Right atrium auricular region (tissue), 2 donors: ENCODE measurements at regions not wholly inside any gene's neighbourhood (a gene's known extent, or its start where the extent isn't known, plus 50 kb on each side); places are given as distances from the start of the nearest gene placed in this dataset.

Experiments
- DNase-seq: peaks from one replicate; pipeline ENCODE4 v3.0.0-alpha.2; 2019; ENCODE audit warnings: low spot score
- H3K27ac ChIP-seq, 2 donors: fragments of 200-600 bp; sonication (generic); 1 replicate in 1 of 2; 2 replicates in 1 of 2; pipeline ENCODE4 v1.5.1; 2016 to 2019
- H3K27me3 ChIP-seq, 2 donors: fragments of 200-600 bp; sonication (generic); one replicate each; pipeline versions ENCODE4 v1.5.1 to v1.6.0; 2017 to 2019
- H3K36me3 ChIP-seq: fragments of 200-600 bp; sonication (generic); one replicate; pipeline ENCODE4 v1.5.1; 2016
- H3K4me1 ChIP-seq, 2 donors: fragments of 200-600 bp; sonication (generic); one replicate each; pipeline versions ENCODE4 v1.5.1 to v1.6.0; 2017 to 2019
- H3K4me3 ChIP-seq, 2 donors: fragments of 200-600 bp; sonication (generic); 1 replicate in 1 of 2; 2 replicates in 1 of 2; pipeline ENCODE4 v1.5.1; 2017 to 2019; ENCODE audit warnings: mild to moderate bottlenecking in 1 of 2, moderate library complexity in 1 of 2
- H3K9me3 ChIP-seq, 2 donors: fragments of 200-600 bp; sonication (generic); one replicate each; pipeline ENCODE4 v1.5.1; 2019
- TF ChIP-seq, protein P1 (sequence below), 2 donors: fragments of 200-600 bp; sonication (generic); IDR thresholded peaks; one replicate each; pipeline ENCODE4 v1.5.1; 2019; ENCODE audit warnings: antibody characterized with exemption in 2 of 2

DNA sequence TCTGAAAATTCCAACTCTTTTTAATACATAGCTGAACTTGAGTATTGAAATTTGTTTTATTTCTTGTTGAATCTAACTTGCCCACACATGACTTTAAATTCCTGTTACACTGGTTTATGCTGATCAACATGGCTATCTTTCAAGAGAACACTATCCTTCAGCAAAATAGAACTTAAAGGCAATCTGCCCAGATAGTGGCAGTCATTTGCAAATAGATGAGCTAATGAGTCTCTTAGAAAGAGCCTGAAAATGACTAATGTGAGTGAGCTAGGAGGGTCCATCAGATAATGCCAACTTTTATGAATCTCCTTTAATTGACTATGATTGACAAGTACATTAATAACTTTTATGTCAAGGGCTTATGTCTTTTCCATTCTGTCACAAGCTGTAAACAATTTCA, 1360.8 kb upstream of the C9orf72 start:
- H3K36me3 ChIP-seq = no peaks in the 10 kb centered on the region
- H3K4me1 ChIP-seq = no peaks in the 10 kb centered on the region
- TF ChIP-seq, protein P1, sequence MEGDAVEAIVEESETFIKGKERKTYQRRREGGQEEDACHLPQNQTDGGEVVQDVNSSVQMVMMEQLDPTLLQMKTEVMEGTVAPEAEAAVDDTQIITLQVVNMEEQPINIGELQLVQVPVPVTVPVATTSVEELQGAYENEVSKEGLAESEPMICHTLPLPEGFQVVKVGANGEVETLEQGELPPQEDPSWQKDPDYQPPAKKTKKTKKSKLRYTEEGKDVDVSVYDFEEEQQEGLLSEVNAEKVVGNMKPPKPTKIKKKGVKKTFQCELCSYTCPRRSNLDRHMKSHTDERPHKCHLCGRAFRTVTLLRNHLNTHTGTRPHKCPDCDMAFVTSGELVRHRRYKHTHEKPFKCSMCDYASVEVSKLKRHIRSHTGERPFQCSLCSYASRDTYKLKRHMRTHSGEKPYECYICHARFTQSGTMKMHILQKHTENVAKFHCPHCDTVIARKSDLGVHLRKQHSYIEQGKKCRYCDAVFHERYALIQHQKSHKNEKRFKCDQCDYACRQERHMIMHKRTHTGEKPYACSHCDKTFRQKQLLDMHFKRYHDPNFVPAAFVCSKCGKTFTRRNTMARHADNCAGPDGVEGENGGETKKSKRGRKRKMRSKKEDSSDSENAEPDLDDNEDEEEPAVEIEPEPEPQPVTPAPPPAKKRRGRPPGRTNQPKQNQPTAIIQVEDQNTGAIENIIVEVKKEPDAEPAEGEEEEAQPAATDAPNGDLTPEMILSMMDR (IDR thresholded peaks at IDR 0.05) = no peak
- H3K4me3 ChIP-seq = no peak overlapping the region
- no peak overlapping the region for H3K27ac ChIP-seq
- no peaks in the 10 kb centered on the region for H3K9me3 ChIP-seq
- DNase-seq = no peak
- no peaks in the 10 kb centered on the region for H3K27me3 ChIP-seq

DNA sequence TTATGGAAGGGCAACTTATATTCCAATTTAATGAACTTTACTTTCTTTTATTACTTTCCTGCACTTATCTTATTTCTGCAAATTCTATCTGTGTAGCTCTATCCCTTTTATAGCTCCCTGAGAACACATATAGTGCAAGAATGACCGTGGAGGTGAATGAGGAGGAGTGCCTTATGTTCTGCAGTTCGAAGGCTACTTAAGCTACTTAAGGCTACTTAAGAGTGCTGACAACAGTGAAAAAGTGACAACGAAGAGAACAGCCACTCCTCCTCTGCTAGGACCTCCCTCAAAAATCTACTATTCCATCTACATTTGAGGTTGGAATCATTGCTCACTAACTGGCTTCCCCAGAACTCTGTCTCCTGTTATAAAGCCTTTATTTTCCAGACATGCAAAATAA, 1365.7 kb upstream of the C9orf72 start:
- no peak overlapping the region for H3K4me3 ChIP-seq
- H3K27ac ChIP-seq = no peak overlapping the region
- no peaks in the 10 kb centered on the region for H3K36me3 ChIP-seq
- no peaks in the 10 kb centered on the region for H3K9me3 ChIP-seq
- no peaks in the 10 kb centered on the region for H3K27me3 ChIP-seq
- TF ChIP-seq, protein P1 (IDR thresholded peaks at IDR 0.05) = no peak
- no peaks in the 10 kb centered on the region for H3K4me1 ChIP-seq
- no peak for DNase-seq

DNA sequence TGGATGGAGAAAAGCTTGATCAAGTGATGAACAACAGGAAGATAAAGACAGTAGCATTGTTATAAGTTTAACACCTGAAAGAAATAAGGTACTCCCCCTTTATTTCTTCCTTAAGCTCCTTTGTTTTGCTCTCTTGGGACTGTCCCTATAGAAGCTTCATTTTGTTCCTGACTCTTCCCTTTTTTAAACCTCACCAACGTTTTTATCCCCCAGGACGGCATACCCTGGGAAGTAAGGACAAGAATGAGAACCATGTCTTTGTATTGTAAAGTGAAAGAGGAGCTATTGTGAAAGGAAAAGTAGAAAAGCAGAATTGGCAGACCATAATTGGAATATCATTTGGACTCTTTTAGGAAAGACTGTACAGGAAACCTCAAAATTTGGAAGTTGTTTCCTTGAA, 1368.6 kb upstream of the C9orf72 start:
- H3K27me3 ChIP-seq = no peaks in the 10 kb centered on the region
- TF ChIP-seq, protein P1 (IDR thresholded peaks at IDR 0.05) = no peak
- H3K4me3 ChIP-seq = no peak overlapping the region
- no peak for DNase-seq
- no peak overlapping the region for H3K27ac ChIP-seq
- H3K36me3 ChIP-seq = no peaks in the 10 kb centered on the region
- H3K4me1 ChIP-seq = no peaks in the 10 kb centered on the region
- H3K9me3 ChIP-seq = no peaks in the 10 kb centered on the region

DNA sequence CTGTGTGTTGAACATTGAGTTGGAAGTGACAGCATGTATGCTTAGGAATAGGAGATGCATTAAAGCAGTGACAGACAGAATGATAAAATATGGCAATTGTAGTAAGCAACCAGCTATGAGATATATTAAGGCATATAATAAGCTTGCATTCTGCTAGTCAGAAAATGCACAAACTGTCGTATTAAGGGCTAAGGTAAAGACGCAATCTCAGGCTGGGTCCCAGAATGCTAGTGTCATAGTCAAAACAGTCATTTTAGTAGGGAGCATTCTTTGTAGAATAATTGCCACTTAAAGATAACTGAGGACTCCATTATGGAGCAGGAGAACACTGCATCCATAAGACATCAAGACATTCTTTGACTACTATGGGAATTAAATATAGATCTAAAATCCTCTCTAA, 1369.7 kb upstream of the C9orf72 start:
- H3K36me3 ChIP-seq = no peaks in the 10 kb centered on the region
- H3K4me1 ChIP-seq = no peaks in the 10 kb centered on the region
- H3K9me3 ChIP-seq = no peaks in the 10 kb centered on the region
- H3K4me3 ChIP-seq = no peak overlapping the region
- DNase-seq = no peak
- H3K27ac ChIP-seq = no peak overlapping the region
- TF ChIP-seq, protein P1 (IDR thresholded peaks at IDR 0.05) = no peak
- no peaks in the 10 kb centered on the region for H3K27me3 ChIP-seq

DNA sequence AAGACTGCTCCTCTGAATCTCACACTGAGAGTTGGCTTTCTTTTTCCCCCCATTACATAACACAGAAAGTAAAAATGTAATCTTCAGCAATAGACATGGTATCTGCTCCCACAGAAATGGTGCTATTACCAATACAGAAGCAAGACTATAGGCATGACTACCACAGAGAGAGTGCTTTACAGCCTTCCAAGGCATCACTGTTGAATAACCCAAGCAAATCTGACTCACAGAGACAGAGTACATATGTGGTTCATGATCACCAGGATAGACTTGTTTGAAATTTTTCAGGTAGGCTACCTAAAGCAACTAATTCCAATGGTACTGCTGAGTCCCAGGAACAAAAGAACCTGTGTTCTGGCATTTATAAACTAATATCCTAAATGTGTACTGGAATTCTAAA, 1373.4 kb upstream of the C9orf72 start:
- Histone ChIP-seq H3K27me3 (no peaks in the 10 kb centered on the region), H3K9me3 (no peaks in the 10 kb centered on the region), H3K4me1 (no peaks in the 10 kb centered on the region), H3K27ac (no peak overlapping the region), H3K4me3 (no peak overlapping the region), H3K36me3 (no peaks in the 10 kb centered on the region)
- DNase-seq = no peak
- TF ChIP-seq, protein P1 (IDR thresholded peaks at IDR 0.05) = no peak

DNA sequence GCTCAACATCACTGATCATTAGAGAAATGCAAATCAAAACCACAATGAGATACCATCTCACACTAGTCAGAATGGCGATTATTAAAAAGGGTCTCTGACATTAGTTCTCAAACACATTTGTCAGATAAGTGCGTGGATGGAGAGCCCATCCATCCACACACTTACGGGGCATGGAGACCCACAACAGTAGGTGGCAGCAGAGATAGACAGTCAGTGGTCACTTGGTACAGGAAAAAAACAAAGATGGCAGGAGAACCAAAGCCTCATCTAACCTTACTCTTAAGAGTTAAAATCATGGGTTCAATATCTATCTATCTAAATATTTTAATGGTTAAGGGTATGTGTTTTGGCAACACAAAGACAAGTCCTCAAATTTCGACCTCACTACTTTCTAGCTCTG, 1378.7 kb upstream of the C9orf72 start:
- H3K4me3 ChIP-seq = no peak overlapping the region
- DNase-seq = no peak
- no peaks in the 10 kb centered on the region for H3K27me3 ChIP-seq
- TF ChIP-seq, protein P1 (IDR thresholded peaks at IDR 0.05) = no peak
- H3K4me1 ChIP-seq = no peaks in the 10 kb centered on the region
- H3K36me3 ChIP-seq = no peaks in the 10 kb centered on the region
- H3K9me3 ChIP-seq = no peaks in the 10 kb centered on the region
- H3K27ac ChIP-seq = no peak overlapping the region
